ENCODE measurements at regions not wholly inside any gene's neighbourhood (a gene's known extent, or its start where the extent isn't known, plus 50 kb on each side); places are given as distances from the start of the nearest gene placed in this dataset.

- TF ChIP-seq CTCF (conservative IDR thresholded peaks at IDR 0.05 in 1 of 2, IDR thresholded peaks at IDR 0.05 in 1 of 2; ENCODE audit: low read depth in 1 of 2, low read length in 2 of 2): no peak
- TF ChIP-seq EZH2 (IDR thresholded peaks at IDR 0.05; ENCODE audit: low read length, missing control alignments): no peak
- H3K79me2 ChIP-seq (ENCODE audit: control insufficient read depth, insufficient read depth, low read length): no peaks in the 10 kb centered on the region
- no peaks in the 10 kb centered on the region for H3K9me3 ChIP-seq (ENCODE audit: control insufficient read depth, insufficient read depth, low read depth, low read length)
- H3K4me1 ChIP-seq (ENCODE audit: control insufficient read depth, extremely low read depth, insufficient read depth, low read length): no peaks in the 10 kb centered on the region
- H3K27ac ChIP-seq (ENCODE audit: insufficient read depth, low read length): no peak overlapping the region
- H2AFZ ChIP-seq (ENCODE audit: low read length): no peak overlapping the region
- H3K4me3 ChIP-seq (replicated peaks in 1 of 4; ENCODE audit: control extremely low read depth in 1 of 4, insufficient read depth in 1 of 4, low read depth in 3 of 4, low read length in 4 of 4): no peak overlapping the region
- H3K4me2 ChIP-seq (ENCODE audit: extremely low read depth, insufficient read depth, low read length): no peak overlapping the region
- no peak overlapping the region for H3K9ac ChIP-seq (ENCODE audit: insufficient read depth, low read length)
- no peaks in the 10 kb centered on the region for H4K20me1 ChIP-seq (ENCODE audit: control insufficient read depth, extremely low read depth, insufficient read depth, low read length)
- no peak for DNase-seq (ENCODE audit: low read depth in 2 of 2)
- no peaks in the 10 kb centered on the region for H3K36me3 ChIP-seq (ENCODE audit: control insufficient read depth, insufficient read depth, low read length)
- H3K27me3 ChIP-seq (ENCODE audit: control insufficient read depth, insufficient read depth, low read length): no peaks in the 10 kb centered on the region
These were observed 616.7 kb downstream of the NPHP4 start for GRCh38 chr1:5375481-5375880.

- no peak for TF ChIP-seq EZH2 (IDR thresholded peaks at IDR 0.05; ENCODE audit: low read length, missing control alignments)
- no peak for TF ChIP-seq CTCF (conservative IDR thresholded peaks at IDR 0.05 in 1 of 2, IDR thresholded peaks at IDR 0.05 in 1 of 2; ENCODE audit: low read depth in 1 of 2, low read length in 2 of 2)
These were observed 618.0 kb downstream of the NPHP4 start for GRCh38 chr1:5374192-5374591.

GRCh38 chr1:5373281-5373680, 618.9 kb downstream of the NPHP4 start:
- H3K4me3 ChIP-seq (replicated peaks in 1 of 4; ENCODE audit: control extremely low read depth in 1 of 4, insufficient read depth in 1 of 4, low read depth in 3 of 4, low read length in 4 of 4): no peak overlapping the region
- no peaks in the 10 kb centered on the region for H3K4me1 ChIP-seq (ENCODE audit: control insufficient read depth, extremely low read depth, insufficient read depth, low read length)
- no peak overlapping the region for H3K9ac ChIP-seq (ENCODE audit: insufficient read depth, low read length)
- TF ChIP-seq EZH2 (IDR thresholded peaks at IDR 0.05; ENCODE audit: low read length, missing control alignments) (no peak), CTCF (conservative IDR thresholded peaks at IDR 0.05 in 1 of 2, IDR thresholded peaks at IDR 0.05 in 1 of 2; ENCODE audit: low read depth in 1 of 2, low read length in 2 of 2) (no peak)
- no peaks in the 10 kb centered on the region for H3K36me3 ChIP-seq (ENCODE audit: control insufficient read depth, insufficient read depth, low read length)
- no peaks in the 10 kb centered on the region for H3K27me3 ChIP-seq (ENCODE audit: control insufficient read depth, insufficient read depth, low read length)
- no peak overlapping the region for H2AFZ ChIP-seq (ENCODE audit: low read length)
- no peaks in the 10 kb centered on the region for H4K20me1 ChIP-seq (ENCODE audit: control insufficient read depth, extremely low read depth, insufficient read depth, low read length)
- H3K79me2 ChIP-seq (ENCODE audit: control insufficient read depth, insufficient read depth, low read length): no peaks in the 10 kb centered on the region
- H3K4me2 ChIP-seq (ENCODE audit: extremely low read depth, insufficient read depth, low read length): no peak overlapping the region
- DNase-seq (ENCODE audit: low read depth in 2 of 2): no peak
- no peaks in the 10 kb centered on the region for H3K9me3 ChIP-seq (ENCODE audit: control insufficient read depth, insufficient read depth, low read depth, low read length)
- no peak overlapping the region for H3K27ac ChIP-seq (ENCODE audit: insufficient read depth, low read length)

More at GRCh38 chr1:5374192-5374591, 618.0 kb downstream of the NPHP4 start:
- no peaks in the 10 kb centered on the region for H3K79me2 ChIP-seq (ENCODE audit: control insufficient read depth, insufficient read depth, low read length)
- no peaks in the 10 kb centered on the region for H3K9me3 ChIP-seq (ENCODE audit: control insufficient read depth, insufficient read depth, low read depth, low read length)
- no peaks in the 10 kb centered on the region for H4K20me1 ChIP-seq (ENCODE audit: control insufficient read depth, extremely low read depth, insufficient read depth, low read length)
- H2AFZ ChIP-seq (ENCODE audit: low read length): no peak overlapping the region
- no peaks in the 10 kb centered on the region for H3K27me3 ChIP-seq (ENCODE audit: control insufficient read depth, insufficient read depth, low read length)
- no peaks in the 10 kb centered on the region for H3K36me3 ChIP-seq (ENCODE audit: control insufficient read depth, insufficient read depth, low read length)
- H3K4me3 ChIP-seq (replicated peaks in 1 of 4; ENCODE audit: control extremely low read depth in 1 of 4, insufficient read depth in 1 of 4, low read depth in 3 of 4, low read length in 4 of 4): no peak overlapping the region
- no peak overlapping the region for H3K9ac ChIP-seq (ENCODE audit: insufficient read depth, low read length)
- no peak overlapping the region for H3K27ac ChIP-seq (ENCODE audit: insufficient read depth, low read length)
- no peak overlapping the region for H3K4me2 ChIP-seq (ENCODE audit: extremely low read depth, insufficient read depth, low read length)
- H3K4me1 ChIP-seq (ENCODE audit: control insufficient read depth, extremely low read depth, insufficient read depth, low read length): no peaks in the 10 kb centered on the region
- no peak for DNase-seq (ENCODE audit: low read depth in 2 of 2)

Data from fibroblast of lung (primary cell).